ENCODE measurements at regions not wholly inside any gene's neighbourhood (a gene's known extent, or its start where the extent isn't known, plus 50 kb on each side); places are given as distances from the start of the nearest gene placed in this dataset.

- TF ChIP-seq CTCF (IDR thresholded peaks at IDR 0.05; ENCODE audit: insufficient read depth, low read length) (no peak), POLR2AphosphoS5 (IDR thresholded peaks at IDR 0.05; ENCODE audit: low read depth) (no peak)
These were observed 509.4 kb downstream of the NFIB start for GRCh38 chr9:13804532-13804931.
